Endothelial cell of umbilical vein (primary cell): ENCODE measurements at regions not wholly inside any gene's neighbourhood (a gene's known extent, or its start where the extent isn't known, plus 50 kb on each side); places are given as distances from the start of the nearest gene placed in this dataset.

ENCODE experiments used
- BruUV-seq: library from RNA; stranded (reverse); fragments of 400-500 nt; replicated peaks from 2 replicates; lab custom pipeline; 2021; lab: Mats Ljungman, UMichigan
- CTCF ChIA-PET: fragments of 300-600, 350-600 bp; sonication (Branson Sonifier 250); formaldehyde crosslinking; loops from one replicate; lab custom pipeline; 2021; ENCODE audit warnings: antibody characterized with exemption, inconsistent platforms; lab: Charles Lee
- POLR2A ChIA-PET: fragments of 300-600, 350-600 bp; sonication (Branson Sonifier 250); formaldehyde crosslinking; loops from one replicate; lab custom pipeline; 2021; ENCODE audit warnings: antibody characterized with exemption, inconsistent platforms; lab: Charles Lee
- DNase-seq: peaks from one replicate; pipeline ENCODE4 v3.0.0-alpha.2; 2011; ENCODE audit warnings: low read depth, low spot score
- FAIRE-seq: peaks from 2 replicates; lab custom pipeline; 2011; peaks lifted over from hg19 to GRCh38; lab: Jason Lieb, UNC
- H2AFZ ChIP-seq: 2 replicates; pipeline ENCODE4 v1.6.0; 2012; ENCODE audit warnings: low read depth, low read length, control low read depth, inconsistent platforms
- H3K27ac ChIP-seq: 2 replicates; pipeline ENCODE4 v1.5.1; 2011; ENCODE audit warnings: low read depth, mild to moderate bottlenecking, control low read depth, low read length, moderate library complexity; ENCODE audit not compliant: insufficient read depth
- H3K27me3 ChIP-seq, 2 experiments: 2 replicates each; pipeline versions ENCODE4 v1.6.0 to v1.6.1; 2011; ENCODE audit warnings: low read length in 2 of 2, mixed read lengths in 1 of 2; ENCODE audit not compliant: control insufficient read depth in 2 of 2, insufficient read depth in 2 of 2
- H3K36me3 ChIP-seq, 2 experiments: 2 replicates in 1 of 2; 3 replicates in 1 of 2; pipeline ENCODE4 v1.5.1; 2011; ENCODE audit warnings: low read length in 2 of 2, mild to moderate bottlenecking in 1 of 2, moderate library complexity in 1 of 2; ENCODE audit not compliant: control insufficient read depth in 2 of 2, insufficient read depth in 2 of 2; ENCODE audit errors: extremely low read depth in 1 of 2
- H3K4me1 ChIP-seq: 3 replicates; pipeline ENCODE4 v1.5.1; 2011; ENCODE audit warnings: mild to moderate bottlenecking, low read length; ENCODE audit not compliant: control insufficient read depth, insufficient read depth; ENCODE audit errors: extremely low read depth
- H3K4me2 ChIP-seq: 2 replicates; pipeline ENCODE4 v1.6.1; 2011; ENCODE audit warnings: low read length, control low read depth, mixed read lengths; ENCODE audit not compliant: insufficient read depth
- H3K4me3 ChIP-seq, 3 experiments: fragments of 200-600 bp in 1 of 3; sonication (generic), shearing (Covaris generic) in 1 of 3; replicated peaks in 1 of 3; 2 replicates each; pipeline ENCODE4 v1.5.1; 2011 to 2016; ENCODE audit warnings: control low read depth in 3 of 3, low read length in 3 of 3, mild to moderate bottlenecking in 2 of 3, inconsistent platforms in 1 of 3, low read depth in 1 of 3, moderate library complexity in 1 of 3; ENCODE audit not compliant: insufficient read depth in 1 of 3
- H3K79me2 ChIP-seq: 2 replicates; pipeline ENCODE4 v1.6.0; 2012; ENCODE audit warnings: low read length, inconsistent platforms; ENCODE audit not compliant: control insufficient read depth, insufficient read depth
- H3K9ac ChIP-seq: replicated peaks from 2 replicates; pipeline ENCODE3; 2011; ENCODE audit warnings: low read length, control low read depth; ENCODE audit not compliant: insufficient read depth; ENCODE audit errors: extremely low read depth
- H3K9me1 ChIP-seq: replicated peaks from 3 replicates; pipeline ENCODE4 v1.6.0; 2011; ENCODE audit warnings: mild to moderate bottlenecking, low read length; ENCODE audit not compliant: control insufficient read depth, insufficient read depth; ENCODE audit errors: extremely low read depth
- H3K9me3 ChIP-seq: replicated peaks from 2 replicates; pipeline ENCODE4 v1.5.1; 2012; ENCODE audit warnings: low read length, inconsistent platforms; ENCODE audit not compliant: control insufficient read depth, insufficient read depth
- H4K20me1 ChIP-seq: replicated peaks from 2 replicates; pipeline ENCODE3; 2011; ENCODE audit warnings: mild to moderate bottlenecking, low read length; ENCODE audit not compliant: control insufficient read depth, insufficient read depth; ENCODE audit errors: extremely low read depth
- CTCF ChIP-seq, 2 donors: IDR thresholded peaks; 1 replicate in 1 of 2; 2 replicates in 1 of 2; pipeline ENCODE4 v1.5.1; 2011; ENCODE audit warnings: low read length in 2 of 2, mild to moderate bottlenecking in 2 of 2, moderate library complexity in 2 of 2, control low read depth in 1 of 2, inconsistent platforms in 1 of 2, low read depth in 1 of 2; ENCODE audit not compliant: insufficient read depth in 1 of 2; ENCODE audit errors: extremely low read depth in 1 of 2
- EZH2 ChIP-seq: IDR thresholded peaks from 2 replicates; pipeline ENCODE4 v1.6.1; 2012; ENCODE audit warnings: borderline replicate concordance, low read depth, mild to moderate bottlenecking, moderate library complexity, low read length, inconsistent platforms; ENCODE audit not compliant: severe bottlenecking
- FOS ChIP-seq: IDR thresholded peaks from 2 replicates; pipeline ENCODE4 v1.6.1; 2011; ENCODE audit warnings: mild to moderate bottlenecking, low read length, moderate library complexity, borderline replicate concordance; ENCODE audit not compliant: insufficient read depth
- GATA2 ChIP-seq: IDR thresholded peaks from 2 replicates; pipeline ENCODE4 v1.7.0; 2011; ENCODE audit warnings: low read depth, mild to moderate bottlenecking, moderate library complexity, mixed read lengths, low read length; ENCODE audit not compliant: insufficient read length, insufficient read depth
- JUN ChIP-seq: IDR thresholded peaks from 2 replicates; pipeline ENCODE4 v1.6.1; 2011; ENCODE audit warnings: borderline replicate concordance, low read depth; ENCODE audit not compliant: insufficient read length, insufficient read depth
- MAX ChIP-seq: IDR thresholded peaks from 2 replicates; pipeline ENCODE4 v1.6.1; 2011; ENCODE audit not compliant: insufficient read depth, insufficient read length
- MYC ChIP-seq: IDR thresholded peaks from one replicate; pipeline ENCODE4 v1.6.1; 2011; ENCODE audit warnings: mild to moderate bottlenecking, low read depth, low read length
- POLR2A ChIP-seq: IDR thresholded peaks from 2 replicates; pipeline ENCODE4 v1.6.1; 2012; ENCODE audit warnings: low read depth, mild to moderate bottlenecking, control low read depth, low read length
- POLR2AphosphoS5 ChIP-seq: IDR thresholded peaks from 2 replicates; pipeline ENCODE4 v1.6.1; 2012; ENCODE audit warnings: low read depth, mild to moderate bottlenecking, control low read depth, low read length, moderate library complexity; ENCODE audit not compliant: insufficient read depth
- dilution Hi-C: fragments of 300-500 bp; cut with MboI; formaldehyde crosslinking; loops from one replicate; pipeline ENCODE4 v1.15.0; 2019; ENCODE audit warnings: low sequenced_read_pairs; ENCODE audit not compliant: extremely low pct_ligation_motif_present
- intact Hi-C: fragments of 100-400 bp; cut with micrococcal nuclease; formaldehyde crosslinking; loops from one replicate; pipeline ENCODE4 v1.10.0; 2022

GRCh38 chr2:240347949-240348500 lies 87.4 kb upstream of the GPC1 start:
- no peaks in the 10 kb centered on the region for H3K27me3 ChIP-seq
- H2AFZ ChIP-seq, result no peak overlapping the region
- H3K9me1 ChIP-seq, result no peaks in the 10 kb centered on the region
- H3K9me3 ChIP-seq, result no peaks in the 10 kb centered on the region
- H3K27ac ChIP-seq, result no peak overlapping the region
- dilution Hi-C loops, result no loop called here
- H3K4me3 ChIP-seq, result no peak overlapping the region
- FAIRE-seq (no peak), DNase-seq (no peak)
- no TSS peak for BruUV-seq
- no peak overlapping the region for H3K9ac ChIP-seq
- H4K20me1 ChIP-seq, result no peaks in the 10 kb centered on the region
- H3K79me2 ChIP-seq, result no peaks in the 10 kb centered on the region
- ChIA-PET POLR2A (no interaction called here), CTCF (no interaction called here)
- H3K4me1 ChIP-seq, result no peaks in the 10 kb centered on the region
- no peaks in the 10 kb centered on the region for H3K36me3 ChIP-seq
- intact Hi-C loops, result loop anchor here (5.0 kb wide), 1 partner anchor 1006 kb away; no protein-coding TSS in a partner anchor
- H3K4me2 ChIP-seq, result no peak overlapping the region
- no peak for TF ChIP-seq EZH2
- TF ChIP-seq POLR2A, result no peak
- no peak for TF ChIP-seq JUN
- no peak for TF ChIP-seq CTCF (IDR thresholded peaks at IDR 0.05; ENCODE audit: extremely low read depth in 1 of 2, insufficient read depth in 1 of 2, low read depth in 1 of 2, low read length in 2 of 2)
- TF ChIP-seq FOS, result no peak
- TF ChIP-seq GATA2, result no peak
- no peak for TF ChIP-seq MAX
- TF ChIP-seq MYC, result no peak
- no peak for TF ChIP-seq POLR2AphosphoS5
